Breast epithelium (tissue), 4 donors: ENCODE measurements at regions not wholly inside any gene's neighbourhood (a gene's known extent, or its start where the extent isn't known, plus 50 kb on each side); places are given as distances from the start of the nearest gene placed in this dataset.
"Not testable (repeated sequence)": the region's sequence is repeated elsewhere in the genome, so short reads cannot be mapped to it uniquely, and the experiment has no call there.

Experiments used
- DNase-seq, 2 donors: peaks; one replicate each; pipeline ENCODE4 v3.0.0-alpha.2; 2019; ENCODE audit warnings: low spot score in 2 of 2
- H3K27ac ChIP-seq, 2 donors: fragments of 200-600 bp; sonication (generic) in 1 of 2; one replicate each; pipeline ENCODE4 v1.5.1; 2016 to 2019; ENCODE audit warnings: mild to moderate bottlenecking in 1 of 2
- H3K27me3 ChIP-seq, 2 donors: fragments of 200-600 bp; sonication (generic) in 1 of 2; one replicate each; pipeline versions ENCODE4 v1.5.1 to v1.6.0; 2017 to 2019; ENCODE audit warnings: control low read depth in 1 of 2, mild to moderate bottlenecking in 1 of 2
- H3K36me3 ChIP-seq: fragments of 200-600 bp; one replicate; pipeline ENCODE4 v1.5.1; 2019
- H3K4me1 ChIP-seq, 2 donors: fragments of 200-600 bp; sonication (generic); one replicate each; pipeline ENCODE4 v1.5.1; 2016 to 2019; ENCODE audit warnings: control low read depth in 1 of 2
- H3K4me3 ChIP-seq, 3 donors: fragments of 200-600 bp; sonication (generic); 1 replicate in 2 of 3; 2 replicates in 1 of 3; pipeline ENCODE4 v1.5.1; 2016 to 2019; ENCODE audit warnings: mild to moderate bottlenecking in 3 of 3, moderate library complexity in 2 of 3
- H3K9me3 ChIP-seq, 2 donors: fragments of 200-600 bp; sonication (generic) in 1 of 2; one replicate each; pipeline ENCODE4 v1.5.1; 2016 to 2019; ENCODE audit warnings: control low read depth in 1 of 2
- POLR2A ChIP-seq: fragments of 450-650 bp; IDR thresholded peaks from one replicate; pipeline ENCODE4 v1.6.1; 2016; ENCODE audit warnings: antibody characterized with exemption, mild to moderate bottlenecking, moderate library complexity
- POLR2AphosphoS5 ChIP-seq, 3 donors: sonication (generic); formaldehyde crosslinking; IDR thresholded peaks; one replicate each; pipeline ENCODE4 v1.6.1; 2017; ENCODE audit warnings: antibody characterized with exemption in 3 of 3
- intact Hi-C: fragments of 100-400 bp; cut with DNase I; formaldehyde crosslinking; loops from one replicate; pipeline ENCODE4 v1.15.1; 2023; ENCODE audit warnings: low total_unique reads
- TF ChIP-seq, protein P1 (sequence below), 3 donors: fragments of 450-650 bp; IDR thresholded peaks; one replicate each; pipeline ENCODE4 v1.5.1; 2016 to 2017; ENCODE audit warnings: antibody characterized with exemption in 3 of 3, mild to moderate bottlenecking in 3 of 3, moderate library complexity in 3 of 3

DNA sequence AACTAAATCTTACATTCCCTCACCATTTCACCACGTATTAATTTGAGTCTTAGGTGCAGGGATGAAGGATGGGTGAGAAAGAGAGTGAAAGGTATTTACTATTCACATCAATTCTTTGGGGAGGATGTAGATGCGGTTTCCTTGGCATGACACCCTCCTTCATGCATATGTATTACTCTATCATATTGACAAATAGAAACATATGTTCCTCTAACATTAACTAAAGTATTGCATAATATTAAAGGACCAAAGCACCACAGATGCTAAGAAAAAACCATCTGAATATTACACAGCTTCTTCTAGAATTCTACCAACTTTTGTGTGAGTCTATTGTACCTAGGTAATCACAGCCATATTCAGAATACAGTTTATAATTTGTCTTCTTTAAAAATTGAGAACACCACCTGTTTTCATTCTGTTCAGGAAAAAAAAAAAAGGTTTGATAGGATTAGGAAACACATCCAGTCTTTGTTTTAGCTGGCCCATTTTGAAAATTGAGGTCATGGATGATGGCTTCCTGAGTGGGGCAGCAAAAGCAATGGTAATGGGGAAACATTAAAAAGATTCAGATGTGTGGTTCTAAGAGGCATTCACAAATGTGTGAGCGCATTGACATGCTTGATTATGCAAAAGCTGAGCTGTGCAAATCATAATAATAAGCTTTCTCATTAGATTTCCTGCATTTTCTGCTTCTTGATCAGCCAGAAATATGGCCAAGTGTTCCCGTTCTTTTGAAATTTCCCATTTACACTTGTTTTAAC, 1011.5 kb upstream of the NUDT12 start:
- intact Hi-C loops = no loop called here
- DNase-seq = no peak
- Histone ChIP-seq H3K36me3 (no peaks in the 10 kb centered on the region), H3K4me3 (no peak overlapping the region), H3K9me3 (no peaks in the 10 kb centered on the region), H3K4me1 (no peaks in the 10 kb centered on the region), H3K27ac (no peak overlapping the region), H3K27me3 (no peaks in the 10 kb centered on the region)
- TF ChIP-seq POLR2A = no peak
- no peak for TF ChIP-seq POLR2AphosphoS5 (IDR thresholded peaks at IDR 0.05)
- TF ChIP-seq, protein P1, sequence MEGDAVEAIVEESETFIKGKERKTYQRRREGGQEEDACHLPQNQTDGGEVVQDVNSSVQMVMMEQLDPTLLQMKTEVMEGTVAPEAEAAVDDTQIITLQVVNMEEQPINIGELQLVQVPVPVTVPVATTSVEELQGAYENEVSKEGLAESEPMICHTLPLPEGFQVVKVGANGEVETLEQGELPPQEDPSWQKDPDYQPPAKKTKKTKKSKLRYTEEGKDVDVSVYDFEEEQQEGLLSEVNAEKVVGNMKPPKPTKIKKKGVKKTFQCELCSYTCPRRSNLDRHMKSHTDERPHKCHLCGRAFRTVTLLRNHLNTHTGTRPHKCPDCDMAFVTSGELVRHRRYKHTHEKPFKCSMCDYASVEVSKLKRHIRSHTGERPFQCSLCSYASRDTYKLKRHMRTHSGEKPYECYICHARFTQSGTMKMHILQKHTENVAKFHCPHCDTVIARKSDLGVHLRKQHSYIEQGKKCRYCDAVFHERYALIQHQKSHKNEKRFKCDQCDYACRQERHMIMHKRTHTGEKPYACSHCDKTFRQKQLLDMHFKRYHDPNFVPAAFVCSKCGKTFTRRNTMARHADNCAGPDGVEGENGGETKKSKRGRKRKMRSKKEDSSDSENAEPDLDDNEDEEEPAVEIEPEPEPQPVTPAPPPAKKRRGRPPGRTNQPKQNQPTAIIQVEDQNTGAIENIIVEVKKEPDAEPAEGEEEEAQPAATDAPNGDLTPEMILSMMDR (IDR thresholded peaks at IDR 0.05) = no peak

DNA sequence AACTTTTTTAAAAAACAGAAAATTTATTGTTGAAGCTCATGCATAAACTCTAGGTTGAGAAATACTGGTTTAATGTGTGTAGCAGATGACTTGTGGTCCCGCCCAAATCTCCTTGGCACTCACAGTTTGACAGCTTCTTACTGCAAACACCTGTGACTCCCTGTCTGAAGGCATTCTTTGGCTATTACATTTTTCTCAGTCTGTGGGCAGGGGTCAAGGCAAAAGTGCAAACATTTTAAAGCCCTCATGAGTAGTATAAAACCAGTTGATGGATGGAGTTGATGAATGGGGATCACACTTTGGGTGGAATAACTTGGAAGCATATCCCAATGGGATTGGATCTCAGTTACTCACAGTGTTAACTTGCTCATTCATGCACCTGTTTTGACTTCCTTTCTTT, 1007.0 kb upstream of the NUDT12 start:
- Histone ChIP-seq H3K4me3 (no peak overlapping the region), H3K27me3 (no peaks in the 10 kb centered on the region), H3K27ac (no peak overlapping the region), H3K4me1 (no peaks in the 10 kb centered on the region), H3K36me3 (no peaks in the 10 kb centered on the region), H3K9me3 (no peaks in the 10 kb centered on the region)
- TF ChIP-seq, protein P1 (IDR thresholded peaks at IDR 0.05) = no peak
- no peak for TF ChIP-seq POLR2AphosphoS5 (IDR thresholded peaks at IDR 0.05)
- TF ChIP-seq POLR2A = no peak
- intact Hi-C loops = no loop called here
- no peak for DNase-seq

DNA sequence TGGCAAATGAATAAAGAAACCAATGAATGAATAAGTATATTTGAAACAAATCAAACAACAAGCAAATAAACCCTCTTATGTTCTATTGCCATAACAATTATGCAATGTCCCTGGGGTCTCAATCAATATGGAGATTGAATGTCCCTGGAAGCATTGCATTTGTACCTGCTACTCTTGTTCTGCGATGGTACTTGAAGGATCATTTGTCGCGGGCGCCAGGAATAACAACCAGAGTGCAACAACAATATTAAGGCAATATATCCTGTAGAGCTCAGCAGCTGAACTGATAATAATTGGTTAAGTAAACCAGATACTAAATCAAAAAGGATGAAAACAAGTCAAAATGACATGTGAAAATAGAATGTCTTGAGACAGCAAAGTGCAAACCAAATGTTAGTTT, 1001.9 kb upstream of the NUDT12 start:
- no peak for DNase-seq
- Histone ChIP-seq H3K9me3 (peaks cover 0 to 4% of the 10 kb centered on the region in 2 donors), H3K4me1 (no peaks in the 10 kb centered on the region), H3K4me3 (no peak overlapping the region), H3K27ac (no peak overlapping the region), H3K36me3 (no peaks in the 10 kb centered on the region), H3K27me3 (no peaks in the 10 kb centered on the region)
- TF ChIP-seq, protein P1 (IDR thresholded peaks at IDR 0.05) = no peak
- TF ChIP-seq POLR2A (no peak), POLR2AphosphoS5 (IDR thresholded peaks at IDR 0.05) (no peak)
- intact Hi-C loops = no loop called here

DNA sequence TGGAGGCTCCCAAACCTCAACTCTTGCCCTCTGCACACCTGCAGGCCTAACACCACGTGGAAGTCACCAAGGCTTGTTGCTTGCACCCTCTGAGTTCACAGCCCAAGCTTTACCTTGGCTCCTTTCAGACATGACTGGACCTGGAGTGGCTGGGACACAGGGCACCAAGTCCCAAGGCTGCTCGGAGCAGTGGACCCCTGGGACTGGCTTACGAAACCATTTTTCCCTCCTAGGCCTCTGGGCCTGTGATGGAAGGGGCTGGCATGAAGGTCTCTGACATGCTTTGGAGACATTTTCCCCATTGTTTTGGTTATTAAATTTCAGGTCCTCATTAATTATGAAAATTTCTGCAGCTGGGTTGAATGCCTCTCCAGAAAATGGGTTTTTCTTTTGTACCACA, 994.4 kb upstream of the NUDT12 start:
- Histone ChIP-seq H3K27me3 (no peaks in the 10 kb centered on the region), H3K36me3 (no peaks in the 10 kb centered on the region), H3K4me1 (no peaks in the 10 kb centered on the region), H3K9me3 (peaks cover 0 to 4% of the 10 kb centered on the region in 2 donors), H3K4me3 (no peak overlapping the region), H3K27ac (no peak overlapping the region)
- intact Hi-C loops = no loop called here
- DNase-seq = no peak
- TF ChIP-seq POLR2AphosphoS5 (IDR thresholded peaks at IDR 0.05) (no peak), POLR2A (no peak)
- TF ChIP-seq, protein P1 (IDR thresholded peaks at IDR 0.05) = no peak

DNA sequence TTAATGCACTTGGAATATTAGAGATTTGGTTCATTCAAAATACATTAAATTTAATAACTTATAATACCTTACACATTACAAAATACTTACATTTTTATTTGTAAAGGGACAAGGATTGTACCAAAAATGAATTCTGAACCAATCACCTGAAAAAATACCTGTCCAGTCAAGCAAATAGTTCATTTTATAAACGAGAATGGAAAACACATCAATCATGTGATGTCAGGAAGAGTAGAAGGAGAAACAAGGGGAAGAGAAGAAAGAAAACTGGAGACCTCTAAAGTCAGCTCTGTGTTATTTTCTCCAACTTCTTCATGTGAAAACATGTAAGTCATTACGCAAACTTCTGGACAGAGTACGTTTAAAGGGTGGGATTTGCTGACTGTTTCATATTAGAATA, 989.0 kb upstream of the NUDT12 start:
- Histone ChIP-seq H3K9me3 (no peaks in the 10 kb centered on the region), H3K27ac (no peak overlapping the region), H3K4me1 (no peaks in the 10 kb centered on the region), H3K36me3 (no peaks in the 10 kb centered on the region), H3K4me3 (no peak overlapping the region), H3K27me3 (no peaks in the 10 kb centered on the region)
- no peak for DNase-seq
- intact Hi-C loops = no loop called here
- TF ChIP-seq, protein P1 (IDR thresholded peaks at IDR 0.05) = no peak
- TF ChIP-seq POLR2AphosphoS5 (IDR thresholded peaks at IDR 0.05) (no peak), POLR2A (no peak)

DNA sequence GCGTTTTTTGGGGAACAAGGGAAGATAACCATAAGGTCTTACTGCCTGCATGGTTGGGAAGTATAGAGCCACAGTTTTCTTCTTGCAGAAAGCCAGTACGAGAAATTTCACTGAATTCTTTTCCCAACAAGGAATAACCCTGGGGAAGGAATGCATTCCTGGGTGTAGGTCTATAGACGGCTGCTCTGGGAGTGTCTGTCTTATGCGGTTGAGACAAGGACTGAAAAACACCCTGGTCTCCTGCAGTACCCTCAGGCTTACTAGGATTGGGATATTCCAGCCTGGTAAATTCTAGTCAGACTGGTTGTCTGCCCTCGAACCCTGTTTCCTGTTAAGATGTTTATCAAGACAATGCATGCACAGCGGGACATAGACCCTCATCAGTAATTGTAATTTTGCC, 984.3 kb upstream of the NUDT12 start:
- DNase-seq, H3K36me3 ChIP-seq, H3K4me3 ChIP-seq, intact Hi-C loops, H3K27me3 ChIP-seq, H3K9me3 ChIP-seq, H3K4me1 ChIP-seq, H3K27ac ChIP-seq: not testable (repeated sequence)
